Transverse colon (tissue), 4 donors: ENCODE measurements at regions not wholly inside any gene's neighbourhood (a gene's known extent, or its start where the extent isn't known, plus 50 kb on each side); places are given as distances from the start of the nearest gene placed in this dataset.

Source experiments
- CTCF ChIP-seq, 5 experiments: fragments of 200-600 bp in 3 of 5; fragments of 450-650 bp in 2 of 5; sonication (generic) in 3 of 5; IDR thresholded peaks; 1 replicate in 2 of 5; 2 replicates in 3 of 5; pipeline ENCODE4 v1.5.1; 2016 to 2017; ENCODE audit warnings: antibody characterized with exemption in 5 of 5, inconsistent platforms in 3 of 5, mild to moderate bottlenecking in 2 of 5, moderate library complexity in 1 of 5
- POLR2A ChIP-seq: fragments of 450-650 bp; IDR thresholded peaks from one replicate; pipeline ENCODE4 v1.6.1; 2016; ENCODE audit warnings: antibody characterized with exemption, mild to moderate bottlenecking, moderate library complexity
- POLR2AphosphoS5 ChIP-seq, 3 donors: sonication (generic); formaldehyde crosslinking; IDR thresholded peaks; one replicate each; pipeline ENCODE4 v1.6.1; 2016; ENCODE audit warnings: antibody characterized with exemption in 3 of 3

GRCh38 chr7:46203926-46204325 is 282.9 kb upstream of the IGFBP3 start:
- no peak for TF ChIP-seq POLR2AphosphoS5 (IDR thresholded peaks at IDR 0.05)
- TF ChIP-seq CTCF (IDR thresholded peaks at IDR 0.05) = no peak
- no peak for TF ChIP-seq POLR2A
